GM13977 (cell line): ENCODE measurements at regions not wholly inside any gene's neighbourhood (a gene's known extent, or its start where the extent isn't known, plus 50 kb on each side); places are given as distances from the start of the nearest gene placed in this dataset.

Experiments
- DNase-seq: peaks from one replicate; pipeline ENCODE4 v3.0.0; 2012; ENCODE audit warnings: low spot score
- CTCF ChIP-seq: IDR thresholded peaks from 2 replicates; pipeline ENCODE4 v1.5.1; 2012; ENCODE audit warnings: mild to moderate bottlenecking, control low read depth; ENCODE audit not compliant: insufficient read depth; ENCODE audit errors: extremely low read depth, missing control alignments
- in situ Hi-C: fragments of 300-500 bp; cut with MboI; formaldehyde crosslinking; loops from one replicate; pipeline ENCODE4 v1.12.0; 2022; ENCODE audit warnings: low sequenced_read_pairs, low pct_unique_long_range_greater_than_20kb, mixed read lengths, inconsistent platforms; ENCODE audit not compliant: unreplicated experiment

GRCh38 chr20:23155141-23155590, 69.0 kb upstream of the CD93 start:
- in situ Hi-C loops: no loop called here
- no peak for DNase-seq
- no peak for TF ChIP-seq CTCF

- in situ Hi-C loops: no loop called here
- DNase-seq: no peak
- no peak for TF ChIP-seq CTCF
Observed at GRCh38 chr20:23153696-23154341, 67.7 kb upstream of the CD93 start.

- no peak for DNase-seq
- no peak for TF ChIP-seq CTCF
- in situ Hi-C loops: no loop called here
Observed at GRCh38 chr20:23152902-23153301, 66.8 kb upstream of the CD93 start.

- in situ Hi-C loops: no loop called here
- DNase-seq: no peak
- TF ChIP-seq CTCF: no peak
Observed at GRCh38 chr20:23152308-23152892, 66.3 kb upstream of the CD93 start.

GRCh38 chr20:23151885-23152284, 65.8 kb upstream of the CD93 start:
- in situ Hi-C loops: no loop called here
- no peak for TF ChIP-seq CTCF
- no peak for DNase-seq

- in situ Hi-C loops: no loop called here
- no peak for TF ChIP-seq CTCF
- DNase-seq: no peak
Observed at GRCh38 chr20:23151008-23151703, 65.0 kb upstream of the CD93 start.
